NCI-H748 (cell line): ENCODE measurements at regions not wholly inside any gene's neighbourhood (a gene's known extent, or its start where the extent isn't known, plus 50 kb on each side); places are given as distances from the start of the nearest gene placed in this dataset.
A peak's percentile ranks its signal among the peaks of the same experiment; 100 is the strongest.

ENCODE experiments used
- DNase-seq: peaks from one replicate; lab custom pipeline; 2025; ENCODE audit not compliant: unreplicated experiment; lab: John Stamatoyannopoulos, UW

GRCh38 chr1:112262316-112262715 lies 133.7 kb upstream of the CTTNBP2NL start:
- DNase-seq = peak; percentile 13

GRCh38 chr1:112263042-112263441 lies 133.0 kb upstream of the CTTNBP2NL start:
- peak; percentile 25 for DNase-seq

- DNase-seq = no peak
Measured at GRCh38 chr1:112263453-112263852, 132.6 kb upstream of the CTTNBP2NL start.

- DNase-seq = no peak
Measured at GRCh38 chr1:112264010-112264409, 132.0 kb upstream of the CTTNBP2NL start.

GRCh38 chr1:112264553-112264952 lies 131.5 kb upstream of the CTTNBP2NL start:
- DNase-seq = no peak

- no peak for DNase-seq
Measured at GRCh38 chr1:112265931-112266330, 130.1 kb upstream of the CTTNBP2NL start.

GRCh38 chr1:112267206-112267605 lies 128.8 kb upstream of the CTTNBP2NL start:
- no peak for DNase-seq

- no peak for DNase-seq
Measured at GRCh38 chr1:112267929-112268328, 128.1 kb upstream of the CTTNBP2NL start.

- DNase-seq = no peak
Measured at GRCh38 chr1:112268408-112268807, 127.6 kb upstream of the CTTNBP2NL start.

GRCh38 chr1:112271270-112271669 lies 124.7 kb upstream of the CTTNBP2NL start:
- DNase-seq = no peak

GRCh38 chr1:112272101-112272772 lies 123.8 kb upstream of the CTTNBP2NL start:
- DNase-seq = no peak

GRCh38 chr1:112284796-112285195 lies 111.2 kb upstream of the CTTNBP2NL start:
- no peak for DNase-seq

GRCh38 chr1:112285316-112285715 lies 110.7 kb upstream of the CTTNBP2NL start:
- DNase-seq = no peak

- DNase-seq = no peak
Measured at GRCh38 chr1:112285746-112286145, 110.3 kb upstream of the CTTNBP2NL start.

- peak; percentile 49 for DNase-seq
Measured at GRCh38 chr1:112296908-112297307, 99.1 kb upstream of the CTTNBP2NL start.

- peak; percentile 3 for DNase-seq
Measured at GRCh38 chr1:112297536-112297935, 98.5 kb upstream of the CTTNBP2NL start.

GRCh38 chr1:112298558-112298957 lies 97.5 kb upstream of the CTTNBP2NL start:
- peak; percentile 68 for DNase-seq

GRCh38 chr1:112304126-112304525 lies 91.9 kb upstream of the CTTNBP2NL start:
- no peak for DNase-seq

- DNase-seq = no peak
Measured at GRCh38 chr1:112304612-112305011, 91.4 kb upstream of the CTTNBP2NL start.

- no peak for DNase-seq
Measured at GRCh38 chr1:112307930-112308591, 88.0 kb upstream of the CTTNBP2NL start.

- no peak for DNase-seq
Measured at GRCh38 chr1:112308716-112309115, 87.3 kb upstream of the CTTNBP2NL start.

- no peak for DNase-seq
Measured at GRCh38 chr1:112309499-112309898, 86.5 kb upstream of the CTTNBP2NL start.

- no peak for DNase-seq
Measured at GRCh38 chr1:112312315-112312714, 83.7 kb upstream of the CTTNBP2NL start.
